DOHH2 (cell line): ENCODE measurements at regions not wholly inside any gene's neighbourhood (a gene's known extent, or its start where the extent isn't known, plus 50 kb on each side); places are given as distances from the start of the nearest gene placed in this dataset.

Experiments used
- H3F3A ChIP-seq: fragments of 200-600 bp; sonication (generic), shearing (Covaris generic); 2 replicates; pipeline ENCODE4 v1.6.0; 2016; ENCODE audit warnings: antibody characterized with exemption, mild to moderate bottlenecking; ENCODE audit not compliant: control insufficient read depth, insufficient read depth
- H3K27ac ChIP-seq: fragments of 200-600 bp; sonication (generic); 2 replicates; pipeline ENCODE4 v1.5.1; 2014; ENCODE audit warnings: low read depth, mild to moderate bottlenecking, low read length, moderate library complexity
- H3K27me3 ChIP-seq: fragments of 200-600 bp; sonication (generic); 2 replicates; pipeline ENCODE4 v1.6.1; 2014; ENCODE audit warnings: mild to moderate bottlenecking, low read length, mixed read lengths; ENCODE audit not compliant: control insufficient read depth
- H3K36me3 ChIP-seq: fragments of 200-600 bp; sonication (generic); 2 replicates; pipeline ENCODE4 v1.6.1; 2014; ENCODE audit warnings: mild to moderate bottlenecking, low read length, moderate library complexity, mixed read lengths; ENCODE audit not compliant: control insufficient read depth
- H3K4me1 ChIP-seq: fragments of 200-600 bp; sonication (generic); 2 replicates; pipeline ENCODE4 v1.6.1; 2014; ENCODE audit warnings: mild to moderate bottlenecking, low read length, mixed read lengths; ENCODE audit not compliant: control insufficient read depth
- H3K4me2 ChIP-seq: fragments of 200-600 bp; sonication (generic); 2 replicates; pipeline ENCODE4 v1.6.0; 2014; ENCODE audit warnings: mild to moderate bottlenecking, low read length, moderate library complexity
- H3K4me3 ChIP-seq: fragments of 200-600 bp; sonication (generic); 2 replicates; pipeline ENCODE4 v1.5.1; 2014; ENCODE audit warnings: mild to moderate bottlenecking, low read length, mixed read lengths
- H3K79me2 ChIP-seq: fragments of 200-600 bp; sonication (generic); 2 replicates; pipeline ENCODE4 v1.6.1; 2014; ENCODE audit warnings: mild to moderate bottlenecking, low read length, mixed read lengths; ENCODE audit not compliant: control insufficient read depth
- H3K9me2 ChIP-seq: fragments of 200-600 bp; sonication (generic); replicated peaks from 2 replicates; pipeline ENCODE4 v1.6.1; 2014; ENCODE audit warnings: mild to moderate bottlenecking, low read length, mixed read lengths; ENCODE audit not compliant: control insufficient read depth
- H3K9me3 ChIP-seq: fragments of 200-600 bp; sonication (generic); 2 replicates; pipeline ENCODE4 v1.6.1; 2014; ENCODE audit warnings: antibody characterized with exemption, low read length, mixed read lengths; ENCODE audit not compliant: control insufficient read depth, insufficient read depth
- H4K20me1 ChIP-seq: fragments of 200-600 bp; sonication (generic); 2 replicates; pipeline ENCODE4 v1.6.0; 2014; ENCODE audit warnings: low read depth, mild to moderate bottlenecking, antibody characterized with exemption, low read length, moderate library complexity; ENCODE audit not compliant: control insufficient read depth, insufficient read depth
- EZH2phosphoT487 ChIP-seq: fragments of 200-600 bp; sonication (generic); IDR thresholded peaks from 2 replicates; pipeline ENCODE4 v1.6.1; 2017; ENCODE audit warnings: borderline replicate concordance, mild to moderate bottlenecking, antibody characterized with exemption, low read length, moderate library complexity, mixed read lengths
- TF ChIP-seq, protein P1 (sequence below): fragments of 200-600 bp; sonication (generic); IDR thresholded peaks from one replicate; pipeline ENCODE4 v1.5.1; 2014; ENCODE audit warnings: antibody characterized with exemption, mild to moderate bottlenecking, low read depth, low read length; ENCODE audit not compliant: poor library complexity, severe bottlenecking

DNA sequence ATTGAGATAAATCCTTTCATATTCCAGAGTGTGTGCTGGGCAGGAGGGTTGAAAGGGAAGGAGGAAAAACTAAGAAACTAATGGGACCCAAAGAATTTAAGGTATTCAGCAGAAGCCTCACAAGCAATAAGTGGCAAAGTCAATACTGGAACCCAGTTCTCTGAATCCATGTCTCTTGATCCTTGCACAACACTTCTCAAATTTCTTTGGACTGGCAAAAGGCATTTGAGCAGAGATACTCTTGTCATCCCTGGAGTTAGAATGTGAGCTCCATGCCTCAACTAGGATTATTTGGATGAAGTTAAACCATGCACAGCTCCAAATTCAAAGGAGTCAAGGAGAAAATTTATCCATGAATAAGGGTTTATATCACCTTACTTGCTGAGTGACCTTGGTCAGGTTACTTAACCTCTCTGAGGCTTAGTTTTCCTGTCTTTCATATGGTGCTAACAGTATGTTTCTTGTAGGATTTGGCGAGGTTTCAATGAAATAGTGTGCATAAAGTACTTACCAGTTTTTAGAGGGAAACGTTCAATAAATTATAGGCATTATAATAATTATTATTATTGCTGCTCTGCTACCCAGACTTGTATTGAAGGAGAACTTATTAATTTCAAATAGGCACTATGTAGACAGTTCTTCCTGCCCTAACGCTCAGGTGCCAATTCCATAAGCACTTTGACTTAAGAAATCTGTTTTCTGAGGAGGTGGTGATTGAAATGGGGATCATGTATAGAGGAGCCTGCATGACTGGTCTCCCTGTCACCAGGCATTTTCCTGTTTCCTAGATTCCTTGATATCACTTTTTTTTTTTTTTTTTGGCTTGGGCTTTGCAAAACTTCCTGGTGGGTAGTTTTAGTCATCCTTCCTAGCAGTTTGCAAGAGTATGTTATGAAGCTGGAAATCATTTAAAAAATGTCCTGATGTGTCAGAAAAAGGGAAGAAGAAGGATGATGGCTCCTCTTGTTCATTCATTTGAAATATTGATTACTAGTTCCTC is 125.0 kb upstream of the JUN start:
- no peaks in the 10 kb centered on the region for H3K4me1 ChIP-seq
- H3F3A ChIP-seq: no peaks in the 10 kb centered on the region
- TF ChIP-seq, protein P1, sequence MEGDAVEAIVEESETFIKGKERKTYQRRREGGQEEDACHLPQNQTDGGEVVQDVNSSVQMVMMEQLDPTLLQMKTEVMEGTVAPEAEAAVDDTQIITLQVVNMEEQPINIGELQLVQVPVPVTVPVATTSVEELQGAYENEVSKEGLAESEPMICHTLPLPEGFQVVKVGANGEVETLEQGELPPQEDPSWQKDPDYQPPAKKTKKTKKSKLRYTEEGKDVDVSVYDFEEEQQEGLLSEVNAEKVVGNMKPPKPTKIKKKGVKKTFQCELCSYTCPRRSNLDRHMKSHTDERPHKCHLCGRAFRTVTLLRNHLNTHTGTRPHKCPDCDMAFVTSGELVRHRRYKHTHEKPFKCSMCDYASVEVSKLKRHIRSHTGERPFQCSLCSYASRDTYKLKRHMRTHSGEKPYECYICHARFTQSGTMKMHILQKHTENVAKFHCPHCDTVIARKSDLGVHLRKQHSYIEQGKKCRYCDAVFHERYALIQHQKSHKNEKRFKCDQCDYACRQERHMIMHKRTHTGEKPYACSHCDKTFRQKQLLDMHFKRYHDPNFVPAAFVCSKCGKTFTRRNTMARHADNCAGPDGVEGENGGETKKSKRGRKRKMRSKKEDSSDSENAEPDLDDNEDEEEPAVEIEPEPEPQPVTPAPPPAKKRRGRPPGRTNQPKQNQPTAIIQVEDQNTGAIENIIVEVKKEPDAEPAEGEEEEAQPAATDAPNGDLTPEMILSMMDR: no peak
- TF ChIP-seq EZH2phosphoT487: no peak
- H3K4me3 ChIP-seq: no peak overlapping the region
- no peaks in the 10 kb centered on the region for H4K20me1 ChIP-seq
- H3K36me3 ChIP-seq: no peaks in the 10 kb centered on the region
- H3K27ac ChIP-seq: no peak overlapping the region
- peaks cover 24% of the 10 kb centered on the region for H3K27me3 ChIP-seq
- H3K9me3 ChIP-seq: no peaks in the 10 kb centered on the region
- H3K4me2 ChIP-seq: no peak overlapping the region
- H3K79me2 ChIP-seq: no peaks in the 10 kb centered on the region
- no peaks in the 10 kb centered on the region for H3K9me2 ChIP-seq

GRCh38 chr1:58909914-58910681 is 126.3 kb upstream of the JUN start:
- TF ChIP-seq, protein P1: no peak
- no peak for TF ChIP-seq EZH2phosphoT487
- H3K4me2 ChIP-seq: no peak overlapping the region
- H3K4me1 ChIP-seq: no peaks in the 10 kb centered on the region
- H3K79me2 ChIP-seq: no peaks in the 10 kb centered on the region
- H3K36me3 ChIP-seq: no peaks in the 10 kb centered on the region
- H3K27ac ChIP-seq: no peak overlapping the region
- no peaks in the 10 kb centered on the region for H3K9me2 ChIP-seq
- H4K20me1 ChIP-seq: no peaks in the 10 kb centered on the region
- peaks cover 14% of the 10 kb centered on the region for H3K27me3 ChIP-seq
- no peaks in the 10 kb centered on the region; the same call in 1 of the 2 replicates for H3K9me3 ChIP-seq
- no peak overlapping the region for H3K4me3 ChIP-seq
- H3F3A ChIP-seq: no peaks in the 10 kb centered on the region

- Histone ChIP-seq H3K36me3 (no peaks in the 10 kb centered on the region), H3K4me1 (no peaks in the 10 kb centered on the region), H3K4me3 (no peak overlapping the region), H3K9me3 (no peaks in the 10 kb centered on the region; the same call in 1 of the 2 replicates), H3F3A (no peaks in the 10 kb centered on the region), H3K27ac (no peak overlapping the region), H4K20me1 (no peaks in the 10 kb centered on the region), H3K9me2 (no peaks in the 10 kb centered on the region), H3K4me2 (no peak overlapping the region), H3K27me3 (peaks cover 5% of the 10 kb centered on the region; the same call in 1 of the 2 replicates), H3K79me2 (no peaks in the 10 kb centered on the region)
- TF ChIP-seq EZH2phosphoT487: no peak
- TF ChIP-seq, protein P1: no peak
These were observed 128.1 kb upstream of the JUN start for GRCh38 chr1:58911841-58912499.
